ENCODE measurements at regions not wholly inside any gene's neighbourhood (a gene's known extent, or its start where the extent isn't known, plus 50 kb on each side); places are given as distances from the start of the nearest gene placed in this dataset.

- peaks cover 11% of the 10 kb centered on the region for H3K9me3 Mint-ChIP-seq
- H3K4me3 Mint-ChIP-seq: no peak overlapping the region
- DNase-seq (ENCODE audit: low spot score in 2 of 2): no peak
- no peak for ATAC-seq
- no peak overlapping the region for H3K27ac Mint-ChIP-seq
- no peaks in the 10 kb centered on the region for H3K4me1 Mint-ChIP-seq
- no peaks in the 10 kb centered on the region for H3K36me3 Mint-ChIP-seq
Measured at GRCh38 chr15:37625576-37625975, 308.9 kb upstream of the TMCO5A start.

- Mint-ChIP-seq H3K27ac (no peak overlapping the region), H3K4me3 (no peak overlapping the region), H3K36me3 (no peaks in the 10 kb centered on the region), H3K9me3 (peaks cover 11% of the 10 kb centered on the region), H3K4me1 (no peaks in the 10 kb centered on the region)
- no peak for ATAC-seq
- no peak for DNase-seq (ENCODE audit: low spot score in 2 of 2)
Measured at GRCh38 chr15:37628507-37628906, 305.9 kb upstream of the TMCO5A start.

DNA sequence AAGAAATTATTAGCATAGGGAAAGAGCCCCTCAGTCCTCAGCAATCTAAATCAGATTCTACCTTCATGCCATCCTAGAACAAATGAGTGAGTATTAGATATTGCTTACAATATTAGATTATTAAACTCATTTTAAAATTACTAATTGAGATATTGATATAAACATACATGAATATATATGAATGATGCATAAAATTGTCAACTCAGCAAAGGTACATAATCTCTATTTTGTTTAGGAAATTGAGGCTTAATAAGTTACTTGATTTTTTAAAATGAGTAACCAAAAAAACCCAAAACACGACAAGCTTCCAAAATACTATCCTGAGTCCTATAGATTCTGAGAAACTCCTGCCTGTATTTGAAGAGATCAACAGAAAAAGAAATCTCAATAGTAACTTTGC is 297.7 kb upstream of the TMCO5A start:
- DNase-seq (ENCODE audit: low spot score in 2 of 2): no peak
- no peak overlapping the region for H3K27ac Mint-ChIP-seq

GRCh38 chr15:37638116-37638515 is 296.3 kb upstream of the TMCO5A start:
- no peak for DNase-seq (ENCODE audit: low spot score in 2 of 2)
- Mint-ChIP-seq H3K27ac (no peak overlapping the region), H3K36me3 (no peaks in the 10 kb centered on the region), H3K9me3 (peaks cover 4% of the 10 kb centered on the region), H3K4me1 (no peaks in the 10 kb centered on the region), H3K4me3 (no peak overlapping the region)
- ATAC-seq: no peak

More for the DNA sequence above, 297.7 kb upstream of the TMCO5A start:
- H3K4me1 Mint-ChIP-seq: no peaks in the 10 kb centered on the region
- no peak for ATAC-seq
- no peaks in the 10 kb centered on the region for H3K36me3 Mint-ChIP-seq
- H3K9me3 Mint-ChIP-seq: peaks cover 4% of the 10 kb centered on the region
- no peak overlapping the region for H3K4me3 Mint-ChIP-seq

DNA sequence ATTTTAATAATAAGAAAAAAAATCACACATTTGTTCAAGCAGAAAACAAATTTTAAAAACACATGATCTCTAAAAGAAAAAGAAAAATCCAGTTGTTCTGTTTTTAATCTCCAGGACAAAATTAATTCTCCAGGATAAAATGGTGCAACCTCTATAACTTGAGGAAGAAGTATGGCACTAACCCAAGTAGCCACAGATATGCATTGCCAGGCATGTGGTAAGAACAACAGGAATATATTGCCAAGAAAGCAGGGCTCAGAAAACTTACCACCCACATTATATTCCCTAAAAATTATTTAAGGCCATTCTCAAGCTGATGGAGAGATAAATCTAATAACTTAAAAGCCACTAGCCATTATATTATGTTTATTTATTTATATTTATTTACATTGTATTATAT is 295.7 kb upstream of the TMCO5A start:
- no peak for ATAC-seq
- Mint-ChIP-seq H3K36me3 (no peaks in the 10 kb centered on the region), H3K9me3 (peaks cover 4% of the 10 kb centered on the region), H3K27ac (no peak overlapping the region), H3K4me1 (no peaks in the 10 kb centered on the region), H3K4me3 (no peak overlapping the region)
- DNase-seq (ENCODE audit: low spot score in 2 of 2): no peak

DNA sequence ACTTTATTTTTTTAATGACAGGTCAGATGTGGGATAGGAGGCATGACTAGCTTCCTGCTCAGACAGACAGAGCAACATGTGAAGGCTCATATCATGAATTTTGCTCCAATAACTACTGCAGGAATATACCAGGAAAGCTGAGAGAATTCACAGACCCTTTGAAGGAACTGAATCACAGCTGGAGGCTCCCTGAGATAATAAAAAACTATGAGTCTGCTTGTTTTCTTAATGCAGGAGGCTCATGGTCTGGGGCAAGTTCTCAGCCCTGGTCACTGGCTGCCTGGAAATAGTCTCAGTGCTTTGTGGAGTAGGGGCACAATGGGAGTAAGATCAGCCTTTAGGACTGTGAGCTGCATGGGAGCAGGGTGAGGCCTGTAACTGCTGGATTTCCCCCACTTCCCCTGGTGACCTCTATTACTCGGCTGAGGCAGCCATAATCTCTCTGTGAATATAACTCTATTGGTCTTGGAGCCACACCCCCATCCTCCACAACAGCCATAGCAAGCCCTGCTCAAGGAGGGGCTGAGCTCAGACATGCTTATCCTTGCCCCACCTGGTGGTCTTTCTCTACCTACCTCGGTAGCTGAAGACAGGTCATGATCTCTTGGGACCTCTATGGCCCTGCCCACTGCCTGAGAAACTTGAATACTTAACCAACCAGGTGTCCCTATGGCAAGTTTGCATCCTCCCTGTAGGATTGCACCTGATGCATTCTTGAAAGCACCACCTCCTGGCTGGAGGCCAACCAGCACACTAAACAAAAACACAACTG is 281.6 kb upstream of the TMCO5A start:
- ATAC-seq (no peak), DNase-seq (ENCODE audit: low spot score in 2 of 2) (no peak)
- Mint-ChIP-seq H3K4me3 (no peak overlapping the region), H3K36me3 (no peaks in the 10 kb centered on the region), H3K9me3 (peaks cover 20% of the 10 kb centered on the region), H3K27ac (no peak overlapping the region), H3K4me1 (no peaks in the 10 kb centered on the region)

DNA sequence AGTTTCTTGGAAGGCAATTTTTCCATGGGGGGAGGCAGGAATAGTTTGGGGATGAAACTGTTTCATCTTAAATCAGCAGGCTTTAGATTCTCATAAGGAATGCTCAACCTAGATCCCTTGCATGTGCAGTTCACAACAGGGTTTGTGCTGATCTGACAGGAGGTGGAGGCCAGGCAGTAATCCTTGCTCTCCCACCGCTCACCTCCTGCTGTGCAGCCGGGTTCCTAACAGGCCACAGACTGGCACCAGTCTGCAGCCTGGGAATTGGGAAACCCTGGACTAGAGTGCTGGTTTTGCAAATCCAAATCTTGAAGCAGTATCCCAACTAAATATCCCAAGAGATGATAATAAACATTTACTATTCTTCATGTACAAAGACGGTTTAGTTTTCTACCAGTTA is 256.3 kb upstream of the TMCO5A start:
- Mint-ChIP-seq H3K27ac (no peak overlapping the region), H3K36me3 (no peaks in the 10 kb centered on the region), H3K9me3 (no peaks in the 10 kb centered on the region), H3K4me1 (no peaks in the 10 kb centered on the region), H3K4me3 (no peak overlapping the region)
- DNase-seq (ENCODE audit: low spot score in 2 of 2): no peak
- no peak for ATAC-seq

DNA sequence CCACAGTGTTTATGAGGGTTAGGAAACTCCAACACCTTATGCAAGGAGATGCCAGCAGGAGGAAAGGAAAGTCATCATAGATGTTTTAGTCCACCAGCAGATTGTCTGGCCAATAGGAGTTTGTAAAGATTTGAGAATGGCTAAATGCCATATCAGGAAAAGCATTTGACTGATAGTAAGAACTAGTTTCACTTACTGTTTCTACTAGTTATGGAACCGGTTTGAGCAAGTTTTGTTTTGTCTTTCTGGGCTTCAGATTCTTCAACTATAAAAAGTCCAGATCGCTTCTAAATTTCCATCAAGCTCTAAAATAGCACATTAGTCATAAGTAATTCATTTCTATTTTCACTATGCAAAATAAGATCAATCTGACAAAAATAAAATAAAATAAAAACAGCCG is 254.8 kb upstream of the TMCO5A start:
- Mint-ChIP-seq H3K4me3 (no peak overlapping the region), H3K9me3 (peaks cover 3% of the 10 kb centered on the region), H3K36me3 (no peaks in the 10 kb centered on the region), H3K4me1 (no peaks in the 10 kb centered on the region), H3K27ac (no peak overlapping the region)
- DNase-seq (ENCODE audit: low spot score in 2 of 2) (no peak), ATAC-seq (no peak)

- DNase-seq (ENCODE audit: low spot score in 2 of 2): no peak
- ATAC-seq: no peak
- Mint-ChIP-seq H3K27ac (no peak overlapping the region), H3K9me3 (peaks cover 7% of the 10 kb centered on the region), H3K4me1 (no peaks in the 10 kb centered on the region), H3K4me3 (no peak overlapping the region), H3K36me3 (no peaks in the 10 kb centered on the region)
Measured at GRCh38 chr15:37682304-37682703, 252.1 kb upstream of the TMCO5A start.

DNA sequence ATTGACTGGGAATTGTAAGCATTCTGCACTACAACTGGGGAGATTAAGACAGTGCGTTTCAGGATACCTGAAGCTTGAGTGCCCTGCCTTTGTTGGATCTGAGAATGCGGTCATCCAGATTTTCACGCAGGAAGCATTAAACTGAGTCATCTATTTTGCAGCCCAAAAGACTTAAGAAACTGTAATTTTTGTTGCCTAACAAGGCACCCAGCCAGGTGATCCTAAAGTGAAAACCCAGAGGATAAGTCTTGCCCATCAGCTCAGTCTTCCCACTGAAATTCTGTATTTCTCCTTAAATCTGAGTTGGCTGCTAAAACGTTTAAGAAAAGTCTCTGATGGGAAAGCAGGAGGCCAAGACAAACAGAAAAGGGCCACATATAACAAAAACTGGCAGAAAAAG is 242.5 kb upstream of the TMCO5A start:
- Mint-ChIP-seq H3K36me3 (no peaks in the 10 kb centered on the region), H3K4me3 (no peak overlapping the region), H3K27ac (no peak overlapping the region), H3K4me1 (no peaks in the 10 kb centered on the region), H3K9me3 (peaks cover 3% of the 10 kb centered on the region)
- DNase-seq (ENCODE audit: low spot score in 2 of 2) (no peak), ATAC-seq (no peak)

GRCh38 chr15:37693926-37694325 is 240.5 kb upstream of the TMCO5A start:
- no peak overlapping the region for H3K27ac Mint-ChIP-seq
- no peak for ATAC-seq

GRCh38 chr15:37695719-37696118 is 238.7 kb upstream of the TMCO5A start:
- H3K9me3 Mint-ChIP-seq: peaks cover 3% of the 10 kb centered on the region
- no peak overlapping the region for H3K27ac Mint-ChIP-seq
- no peak for DNase-seq (ENCODE audit: low spot score in 2 of 2)

More at GRCh38 chr15:37693926-37694325, 240.5 kb upstream of the TMCO5A start:
- no peaks in the 10 kb centered on the region for H3K4me1 Mint-ChIP-seq
- no peaks in the 10 kb centered on the region for H3K36me3 Mint-ChIP-seq
- H3K4me3 Mint-ChIP-seq: no peak overlapping the region
- no peak for DNase-seq (ENCODE audit: low spot score in 2 of 2)
- H3K9me3 Mint-ChIP-seq: peaks cover 3% of the 10 kb centered on the region

GRCh38 chr15:37698679-37699078 is 235.8 kb upstream of the TMCO5A start:
- DNase-seq (ENCODE audit: low spot score in 2 of 2) (no peak), ATAC-seq (no peak)
- Mint-ChIP-seq H3K4me1 (no peaks in the 10 kb centered on the region), H3K36me3 (no peaks in the 10 kb centered on the region), H3K9me3 (no peaks in the 10 kb centered on the region), H3K27ac (no peak overlapping the region), H3K4me3 (no peak overlapping the region)

More at GRCh38 chr15:37695719-37696118, 238.7 kb upstream of the TMCO5A start:
- ATAC-seq: no peak
- H3K36me3 Mint-ChIP-seq: no peaks in the 10 kb centered on the region
- H3K4me1 Mint-ChIP-seq: no peaks in the 10 kb centered on the region
- H3K4me3 Mint-ChIP-seq: no peak overlapping the region

DNA sequence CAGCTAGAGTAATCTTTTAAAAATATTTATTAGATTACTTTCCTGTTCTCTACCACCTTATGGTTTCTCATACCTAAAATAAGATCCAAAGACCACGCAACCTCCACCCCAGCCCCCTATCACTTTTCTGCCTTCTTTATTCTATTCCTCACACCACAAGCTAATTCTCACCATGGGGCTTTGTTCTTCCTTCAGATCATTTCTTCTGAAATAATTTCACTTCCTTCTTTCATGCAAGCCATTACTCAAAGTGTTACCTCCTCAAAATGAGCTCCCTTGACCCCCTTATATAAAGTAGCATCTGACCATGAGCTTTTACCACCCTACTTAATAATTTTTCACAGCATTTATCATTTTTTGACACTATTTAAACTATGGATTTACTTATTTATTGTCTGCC is 233.2 kb upstream of the TMCO5A start:
- no peak for DNase-seq (ENCODE audit: low spot score in 2 of 2)
- Mint-ChIP-seq H3K27ac (no peak overlapping the region), H3K36me3 (no peaks in the 10 kb centered on the region), H3K4me3 (no peak overlapping the region), H3K4me1 (no peaks in the 10 kb centered on the region), H3K9me3 (no peaks in the 10 kb centered on the region)
- ATAC-seq: no peak

GRCh38 chr15:37709669-37710068 is 224.8 kb upstream of the TMCO5A start:
- H3K4me3 Mint-ChIP-seq: no peak overlapping the region
- H3K4me1 Mint-ChIP-seq: no peaks in the 10 kb centered on the region
- H3K9me3 Mint-ChIP-seq: peaks cover 3% of the 10 kb centered on the region
- no peak for DNase-seq (ENCODE audit: low spot score in 2 of 2)
- no peaks in the 10 kb centered on the region for H3K36me3 Mint-ChIP-seq
- no peak overlapping the region for H3K27ac Mint-ChIP-seq
- ATAC-seq: no peak

GRCh38 chr15:37715101-37715500 is 219.3 kb upstream of the TMCO5A start:
- H3K9me3 Mint-ChIP-seq: peaks cover 3% of the 10 kb centered on the region
- DNase-seq (ENCODE audit: low spot score in 2 of 2) (no peak), ATAC-seq (no peak)
- H3K4me1 Mint-ChIP-seq: no peaks in the 10 kb centered on the region
- H3K27ac Mint-ChIP-seq: no peak overlapping the region
- H3K4me3 Mint-ChIP-seq: no peak overlapping the region
- H3K36me3 Mint-ChIP-seq: no peaks in the 10 kb centered on the region

All from stimulated activated effector memory CD8-positive, alpha-beta T cell treated with anti-CD3 and anti-CD28 coated beads, Interleukin-12 subunit alpha, Interleukin-12 subunit beta, amount 100 ng/mL, for 72 hours (primary cell).